ENCODE measurements at regions not wholly inside any gene's neighbourhood (a gene's known extent, or its start where the extent isn't known, plus 50 kb on each side); places are given as distances from the start of the nearest gene placed in this dataset.

- TF ChIP-seq CTCF (IDR thresholded peaks at IDR 0.05; ENCODE audit: low read depth, low read length), result no peak
- no peak for TF ChIP-seq POLR2A (IDR thresholded peaks at IDR 0.05; ENCODE audit: extremely low read depth, insufficient read length)
Measured at GRCh38 chr9:23556459-23556858, 269.6 kb downstream of the ELAVL2 start.
